ENCODE measurements at regions not wholly inside any gene's neighbourhood (a gene's known extent, or its start where the extent isn't known, plus 50 kb on each side); places are given as distances from the start of the nearest gene placed in this dataset.

- DNase-seq, result peak; percentile 30 to 41
These were observed 200.1 kb upstream of the SIX2 start for GRCh38 chr2:45209302-45209701.

- no peak for DNase-seq
These were observed 197.8 kb upstream of the SIX2 start for GRCh38 chr2:45207101-45207500.

GRCh38 chr2:45205985-45206384 is 196.7 kb upstream of the SIX2 start:
- no peak for DNase-seq

GRCh38 chr2:45205480-45205879 is 196.2 kb upstream of the SIX2 start:
- DNase-seq, result no peak

GRCh38 chr2:45203400-45203799 is 194.1 kb upstream of the SIX2 start:
- no peak for DNase-seq

GRCh38 chr2:45199973-45200372 is 190.7 kb upstream of the SIX2 start:
- DNase-seq, result no peak

- no peak for DNase-seq
These were observed 186.7 kb upstream of the SIX2 start for GRCh38 chr2:45195916-45196315.

GRCh38 chr2:45194596-45194995 is 185.3 kb upstream of the SIX2 start:
- DNase-seq, result no peak

GRCh38 chr2:45193581-45193980 is 184.3 kb upstream of the SIX2 start:
- no peak for DNase-seq

- no peak for DNase-seq
These were observed 183.7 kb upstream of the SIX2 start for GRCh38 chr2:45192991-45193390.

- no peak for DNase-seq
These were observed 183.2 kb upstream of the SIX2 start for GRCh38 chr2:45192481-45192880.

- no peak for DNase-seq
These were observed 182.7 kb upstream of the SIX2 start for GRCh38 chr2:45191976-45192375.

GRCh38 chr2:45191146-45191863 is 182.1 kb upstream of the SIX2 start:
- no peak for DNase-seq

GRCh38 chr2:45190481-45190942 is 181.3 kb upstream of the SIX2 start:
- no peak for DNase-seq

GRCh38 chr2:45184606-45185005 is 175.4 kb upstream of the SIX2 start:
- no peak for DNase-seq

GRCh38 chr2:45182667-45183295 is 173.5 kb upstream of the SIX2 start:
- DNase-seq, result no peak

- DNase-seq, result no peak
These were observed 171.5 kb upstream of the SIX2 start for GRCh38 chr2:45180779-45181178.

- no peak for DNase-seq
These were observed 170.9 kb upstream of the SIX2 start for GRCh38 chr2:45180033-45180746.

- no peak for DNase-seq
These were observed 169.6 kb upstream of the SIX2 start for GRCh38 chr2:45178854-45179253.

GRCh38 chr2:45178359-45178758 is 169.1 kb upstream of the SIX2 start:
- no peak for DNase-seq

GRCh38 chr2:45177870-45178269 is 168.6 kb upstream of the SIX2 start:
- no peak for DNase-seq

- DNase-seq, result no peak
These were observed 167.1 kb upstream of the SIX2 start for GRCh38 chr2:45176390-45176789.

- DNase-seq, result no peak
These were observed 164.3 kb upstream of the SIX2 start for GRCh38 chr2:45173513-45173912.

GRCh38 chr2:45172760-45173392 is 163.6 kb upstream of the SIX2 start:
- no peak for DNase-seq

All from NCI-H526 (cell line).